NCI-H146 (cell line): ENCODE measurements at regions not wholly inside any gene's neighbourhood (a gene's known extent, or its start where the extent isn't known, plus 50 kb on each side); places are given as distances from the start of the nearest gene placed in this dataset.

Source experiments
- DNase-seq: peaks from one replicate; lab custom pipeline; 2025; lab: John Stamatoyannopoulos, UW

- no peak for DNase-seq
Measured at GRCh38 chr13:72368031-72368430, 359.4 kb downstream of the MZT1 start.

GRCh38 chr13:72346716-72347115, 380.7 kb downstream of the MZT1 start:
- no peak for DNase-seq

- DNase-seq: no peak
Measured at GRCh38 chr13:72342364-72342763, 385.1 kb downstream of the MZT1 start.

GRCh38 chr13:72341904-72342303, 385.5 kb downstream of the MZT1 start:
- no peak for DNase-seq

GRCh38 chr13:72317346-72318109, 409.9 kb downstream of the MZT1 start:
- DNase-seq: no peak

GRCh38 chr13:72316716-72317115, 410.7 kb downstream of the MZT1 start:
- DNase-seq: peak; percentile 80

GRCh38 chr13:72315312-72315711, 412.1 kb downstream of the MZT1 start:
- DNase-seq: no peak

- DNase-seq: no peak
Measured at GRCh38 chr13:72314210-72314609, 413.2 kb downstream of the MZT1 start.

- no peak for DNase-seq
Measured at GRCh38 chr13:72313546-72313945, 413.9 kb downstream of the MZT1 start.

- DNase-seq: no peak
Measured at GRCh38 chr13:72303941-72304746, 423.3 kb downstream of the MZT1 start.

- no peak for DNase-seq
Measured at GRCh38 chr13:72296246-72296645, 429.2 kb upstream of the DACH1 start.

- DNase-seq: no peak
Measured at GRCh38 chr13:72295153-72295552, 428.1 kb upstream of the DACH1 start.

- no peak for DNase-seq
Measured at GRCh38 chr13:72293206-72293605, 426.2 kb upstream of the DACH1 start.

- no peak for DNase-seq
Measured at GRCh38 chr13:72290962-72291681, 424.1 kb upstream of the DACH1 start.

GRCh38 chr13:72286421-72286820, 419.4 kb upstream of the DACH1 start:
- no peak for DNase-seq

GRCh38 chr13:72284791-72285190, 417.8 kb upstream of the DACH1 start:
- DNase-seq: no peak

- no peak for DNase-seq
Measured at GRCh38 chr13:72261732-72262131, 394.7 kb upstream of the DACH1 start.

- DNase-seq: no peak
Measured at GRCh38 chr13:72259528-72259927, 392.5 kb upstream of the DACH1 start.

- DNase-seq: no peak
Measured at GRCh38 chr13:72258340-72258981, 391.5 kb upstream of the DACH1 start.

GRCh38 chr13:72255908-72256307, 388.9 kb upstream of the DACH1 start:
- DNase-seq: peak; percentile 55

- DNase-seq: no peak
Measured at GRCh38 chr13:72253754-72254153, 386.8 kb upstream of the DACH1 start.

- DNase-seq: no peak
Measured at GRCh38 chr13:72246396-72246795, 379.4 kb upstream of the DACH1 start.
